Immature natural killer cell (primary cell): ENCODE measurements at regions not wholly inside any gene's neighbourhood (a gene's known extent, or its start where the extent isn't known, plus 50 kb on each side); places are given as distances from the start of the nearest gene placed in this dataset.

Source experiments
- DNase-seq, 3 donors: peaks; one replicate each; pipeline ENCODE4 v3.0.0; 2022; ENCODE audit warnings: mixed read lengths in 1 of 3
- H3K27ac Mint-ChIP-seq, 6 donors: one replicate each; pipeline ENCODE4 v1.8.0; 2020; ENCODE audit warnings: mixed read lengths in 6 of 6, mild to moderate bottlenecking in 5 of 6, inconsistent platforms in 4 of 6, moderate library complexity in 3 of 6
- H3K27me3 Mint-ChIP-seq, 3 donors: one replicate each; pipeline ENCODE4 v1.8.0; 2020 to 2021; ENCODE audit warnings: low read depth in 3 of 3, mild to moderate bottlenecking in 3 of 3, mixed read lengths in 3 of 3, moderate library complexity in 3 of 3, inconsistent platforms in 1 of 3
- H3K36me3 Mint-ChIP-seq, 3 donors: one replicate each; pipeline ENCODE4 v1.8.0; 2020; ENCODE audit warnings: mixed read lengths in 3 of 3, inconsistent platforms in 2 of 3, mild to moderate bottlenecking in 2 of 3
- H3K4me1 Mint-ChIP-seq, 2 donors: one replicate each; pipeline ENCODE4 v1.8.0; 2020; ENCODE audit warnings: inconsistent platforms in 2 of 2, mild to moderate bottlenecking in 2 of 2, mixed read lengths in 2 of 2, moderate library complexity in 1 of 2
- H3K4me3 Mint-ChIP-seq, 5 donors: one replicate each; pipeline ENCODE4 v1.8.0; 2020; ENCODE audit warnings: mild to moderate bottlenecking in 5 of 5, mixed read lengths in 5 of 5, inconsistent platforms in 3 of 5, moderate library complexity in 3 of 5
- H3K9me3 Mint-ChIP-seq, 6 donors: one replicate each; pipeline ENCODE4 v1.8.0; 2020; ENCODE audit warnings: mild to moderate bottlenecking in 6 of 6, mixed read lengths in 6 of 6, inconsistent platforms in 4 of 6, moderate library complexity in 3 of 6

DNA sequence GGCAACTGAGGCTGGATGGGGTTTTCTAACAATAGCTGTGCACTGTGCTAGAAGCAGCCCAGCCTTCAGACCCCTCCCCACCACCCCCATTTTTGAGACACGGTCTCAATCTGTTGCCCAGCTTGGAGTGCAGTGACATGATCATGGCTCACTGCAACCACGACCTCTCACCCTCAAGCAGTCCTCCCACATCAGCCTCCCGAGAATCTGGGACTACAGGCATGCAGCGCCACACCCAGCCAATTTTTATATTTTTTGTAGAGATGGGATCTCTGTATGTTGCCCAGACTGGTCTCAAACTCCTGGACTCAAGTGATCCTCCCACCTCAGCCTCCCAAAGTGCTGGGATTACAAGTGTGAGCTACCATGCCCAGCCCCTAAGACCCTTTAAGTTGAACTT lies 182.5 kb downstream of the DRD1 start:
- Mint-ChIP-seq H3K27me3 (peaks cover 0 to 6% (median 2%) of the 10 kb centered on the region in 3 donors), H3K27ac (no peak overlapping the region), H3K4me3 (no peak overlapping the region), H3K4me1 (no peaks in the 10 kb centered on the region), H3K36me3 (no peaks in the 10 kb centered on the region), H3K9me3 (peaks cover 0 to 12% (median 3%) of the 10 kb centered on the region in 6 donors)
- no peak for DNase-seq

DNA sequence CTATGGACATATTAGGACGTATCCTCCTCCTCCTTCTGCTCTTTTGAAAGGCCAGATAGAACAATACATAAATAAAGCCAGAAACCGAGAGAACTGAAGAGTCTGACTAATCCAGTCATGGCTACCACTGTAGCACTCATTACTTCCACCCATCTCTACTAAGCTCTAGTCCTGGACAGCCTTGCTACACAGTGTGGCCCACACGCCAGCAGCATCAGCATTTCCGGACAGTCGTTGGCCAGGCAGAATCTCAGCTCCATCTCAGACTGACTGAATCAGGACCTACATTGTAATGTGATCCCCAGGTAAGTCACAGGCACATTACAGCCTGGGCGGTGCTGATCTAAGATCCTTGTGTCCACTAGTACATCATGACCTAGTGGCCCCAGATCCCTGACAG lies 182.9 kb downstream of the DRD1 start:
- Mint-ChIP-seq H3K4me3 (no peak overlapping the region), H3K4me1 (no peaks in the 10 kb centered on the region), H3K27me3 (peaks cover 0 to 6% (median 2%) of the 10 kb centered on the region in 3 donors), H3K9me3 (peaks cover 0 to 12% (median 3%) of the 10 kb centered on the region in 6 donors), H3K27ac (no peak overlapping the region), H3K36me3 (no peaks in the 10 kb centered on the region)
- no peak for DNase-seq

DNA sequence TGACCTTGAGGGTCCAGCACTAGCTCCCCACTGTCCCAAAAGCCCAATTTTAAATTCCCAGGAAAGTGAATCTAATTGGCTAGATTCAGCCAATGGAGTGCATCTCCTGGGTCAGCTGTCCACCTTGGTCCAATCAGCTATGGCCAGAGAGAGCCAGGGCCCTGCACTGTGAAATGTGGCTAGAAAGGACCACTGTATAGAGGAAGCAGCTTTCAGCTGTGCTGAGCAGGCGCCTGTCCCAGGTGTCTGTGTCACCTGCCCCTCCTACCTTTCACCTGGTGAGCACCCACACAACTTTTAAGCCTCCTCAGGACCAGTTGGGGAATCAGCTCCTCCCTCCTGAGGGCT lies 186.2 kb downstream of the DRD1 start:
- H3K27me3 Mint-ChIP-seq, result peaks cover 0 to 3% (median 2%) of the 10 kb centered on the region in 3 donors

DNA sequence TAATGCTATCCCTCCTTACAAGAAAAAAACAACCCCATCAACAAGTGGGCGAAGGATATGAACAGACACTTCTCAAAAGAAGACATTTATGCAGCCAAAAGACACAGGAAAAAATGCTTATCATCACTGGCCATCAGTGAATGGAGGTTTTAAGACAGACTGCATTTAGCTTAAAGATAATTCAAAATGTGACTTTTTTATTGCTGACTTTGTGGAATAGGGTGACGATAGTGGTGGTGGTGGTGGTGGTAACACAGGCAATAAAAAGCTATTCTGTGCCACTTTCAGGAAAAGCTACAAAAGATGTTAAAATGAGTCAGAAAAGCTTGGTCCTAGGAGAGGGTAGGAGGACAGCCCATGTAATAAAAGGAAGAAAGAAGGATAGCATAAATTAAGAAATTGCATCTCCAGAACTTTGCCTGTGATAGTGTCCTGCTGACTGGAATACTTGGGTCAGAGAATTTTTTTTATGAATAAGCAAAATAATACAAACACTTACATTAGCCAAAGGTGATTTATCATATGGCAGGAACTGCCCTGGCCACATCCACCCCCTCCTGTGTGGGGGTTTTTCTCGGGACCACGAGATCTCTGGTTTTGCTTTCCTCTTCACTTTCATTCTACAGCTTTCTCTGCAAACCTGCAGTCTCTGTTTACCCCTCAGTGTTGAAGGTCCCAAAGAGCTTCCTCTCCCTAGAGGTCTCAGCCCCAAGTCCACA lies 186.7 kb downstream of the DRD1 start:
- Mint-ChIP-seq H3K36me3 (no peaks in the 10 kb centered on the region), H3K27ac (no peak overlapping the region), H3K4me1 (no peaks in the 10 kb centered on the region), H3K4me3 (no peak overlapping the region), H3K9me3 (peaks cover 0 to 12% (median 1%) of the 10 kb centered on the region in 6 donors), H3K27me3 (peaks cover 0 to 3% (median 2%) of the 10 kb centered on the region in 3 donors)
- no peak for DNase-seq

More for the DNA sequence above, 186.2 kb downstream of the DRD1 start:
- no peaks in the 10 kb centered on the region for H3K36me3 Mint-ChIP-seq
- no peak overlapping the region for H3K27ac Mint-ChIP-seq
- no peaks in the 10 kb centered on the region for H3K4me1 Mint-ChIP-seq
- H3K9me3 Mint-ChIP-seq, result peaks cover 0 to 12% (median 1%) of the 10 kb centered on the region in 6 donors
- no peak for DNase-seq
- no peak overlapping the region for H3K4me3 Mint-ChIP-seq

DNA sequence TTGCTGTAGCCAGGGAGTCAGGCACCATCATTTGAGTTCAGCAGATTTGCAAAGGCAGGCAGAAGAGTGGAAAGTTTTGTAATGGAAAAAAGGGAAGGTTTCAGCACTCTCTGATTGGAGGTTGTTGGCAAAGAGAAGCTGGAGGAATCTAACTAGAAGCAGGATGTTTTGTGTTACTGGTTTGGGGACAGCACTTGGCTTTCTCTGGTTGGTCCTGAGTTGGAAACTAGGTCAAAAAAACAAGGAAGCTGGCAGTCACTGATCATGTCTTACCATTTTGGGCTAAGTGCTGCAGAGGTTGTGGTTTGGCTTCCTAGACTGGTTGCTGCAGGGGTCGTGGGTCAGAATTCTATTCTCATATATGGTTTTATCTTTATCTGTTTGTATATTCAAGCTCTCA lies 189.8 kb downstream of the DRD1 start:
- Mint-ChIP-seq H3K27ac (no peak overlapping the region), H3K36me3 (no peaks in the 10 kb centered on the region), H3K4me1 (no peaks in the 10 kb centered on the region), H3K4me3 (no peak overlapping the region), H3K9me3 (no peaks in the 10 kb centered on the region), H3K27me3 (peaks cover 2% of the 10 kb centered on the region in 3 donors)
- no peak for DNase-seq

DNA sequence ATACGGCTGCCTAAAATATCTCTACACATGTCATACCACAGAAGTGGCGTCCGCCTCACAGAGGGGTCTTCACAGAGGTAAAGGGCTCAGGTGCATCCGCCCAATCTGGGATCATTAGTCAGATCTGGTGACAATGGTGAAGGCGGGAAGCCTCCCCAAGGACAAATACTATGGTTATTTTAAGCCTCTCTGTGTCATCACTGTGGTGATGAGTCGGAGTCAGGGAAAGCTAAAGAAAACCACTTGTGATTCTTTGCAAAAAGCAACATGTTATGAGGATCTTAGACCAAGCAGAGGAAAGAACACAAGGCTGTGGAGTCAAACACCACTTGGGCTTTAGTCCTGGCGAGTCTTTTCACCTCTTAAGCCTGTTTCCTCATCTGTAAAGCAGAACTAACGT lies 190.4 kb downstream of the DRD1 start:
- Mint-ChIP-seq H3K27ac (no peak overlapping the region), H3K4me1 (no peaks in the 10 kb centered on the region), H3K27me3 (peaks cover 2% of the 10 kb centered on the region in 3 donors), H3K4me3 (no peak overlapping the region), H3K36me3 (no peaks in the 10 kb centered on the region), H3K9me3 (no peaks in the 10 kb centered on the region)
- no peak for DNase-seq

DNA sequence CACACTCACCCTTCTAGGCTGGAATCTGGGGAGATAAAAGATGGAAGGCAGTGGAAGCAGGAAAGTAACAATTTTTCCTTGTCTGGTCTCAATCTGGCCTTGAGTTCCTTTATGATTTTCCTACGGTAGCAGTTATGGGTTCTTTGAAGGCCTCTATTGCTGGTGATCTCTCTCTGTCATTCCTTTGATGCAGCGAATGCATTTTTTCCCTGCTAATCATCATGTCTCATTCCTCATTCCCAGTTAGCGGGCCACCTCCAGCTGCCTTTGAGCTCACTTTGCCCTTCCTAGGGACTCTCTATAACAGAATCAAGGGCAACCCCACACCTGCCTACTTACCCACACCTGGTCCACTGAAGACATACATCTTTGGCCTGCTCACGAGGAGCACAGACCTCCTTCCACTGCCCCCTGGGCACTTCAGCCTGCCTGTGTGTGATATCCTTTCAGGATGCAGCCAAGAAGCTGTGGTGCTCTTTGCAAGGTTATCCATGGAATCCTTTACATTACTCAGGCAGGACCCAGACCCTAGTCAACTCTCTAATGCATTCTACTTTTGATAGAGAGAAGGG lies 191.7 kb downstream of the DRD1 start:
- Mint-ChIP-seq H3K27me3 (peaks cover 2 to 3% (median 2%) of the 10 kb centered on the region in 3 donors), H3K27ac (no peak overlapping the region), H3K9me3 (no peaks in the 10 kb centered on the region), H3K4me3 (no peak overlapping the region), H3K36me3 (no peaks in the 10 kb centered on the region), H3K4me1 (no peaks in the 10 kb centered on the region)
- no peak for DNase-seq

DNA sequence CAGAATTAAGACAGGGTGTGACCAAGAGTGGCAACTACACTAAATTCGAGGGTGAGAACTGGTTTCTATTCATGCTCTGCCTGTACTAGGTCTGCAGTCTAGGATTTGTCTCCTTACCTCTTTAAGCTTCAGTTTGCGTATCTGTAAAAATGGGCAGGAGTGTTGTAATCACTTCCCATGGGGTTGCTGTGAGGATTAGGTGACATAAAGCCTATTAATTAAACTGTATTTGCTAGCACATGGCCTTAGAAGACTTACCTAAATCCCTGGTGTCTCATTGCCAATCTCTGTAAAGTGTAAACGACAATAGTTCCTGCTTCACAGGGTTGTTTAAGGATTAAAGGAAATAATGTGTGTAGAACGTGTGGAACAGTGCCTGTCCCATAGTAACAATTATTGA lies 193.6 kb downstream of the DRD1 start:
- Mint-ChIP-seq H3K27me3 (peaks cover 0 to 9% (median 4%) of the 10 kb centered on the region in 3 donors), H3K27ac (no peak overlapping the region), H3K4me1 (no peaks in the 10 kb centered on the region), H3K4me3 (no peak overlapping the region), H3K36me3 (no peaks in the 10 kb centered on the region), H3K9me3 (peaks cover 0 to 1% (median 0%) of the 10 kb centered on the region in 6 donors)
- no peak for DNase-seq

DNA sequence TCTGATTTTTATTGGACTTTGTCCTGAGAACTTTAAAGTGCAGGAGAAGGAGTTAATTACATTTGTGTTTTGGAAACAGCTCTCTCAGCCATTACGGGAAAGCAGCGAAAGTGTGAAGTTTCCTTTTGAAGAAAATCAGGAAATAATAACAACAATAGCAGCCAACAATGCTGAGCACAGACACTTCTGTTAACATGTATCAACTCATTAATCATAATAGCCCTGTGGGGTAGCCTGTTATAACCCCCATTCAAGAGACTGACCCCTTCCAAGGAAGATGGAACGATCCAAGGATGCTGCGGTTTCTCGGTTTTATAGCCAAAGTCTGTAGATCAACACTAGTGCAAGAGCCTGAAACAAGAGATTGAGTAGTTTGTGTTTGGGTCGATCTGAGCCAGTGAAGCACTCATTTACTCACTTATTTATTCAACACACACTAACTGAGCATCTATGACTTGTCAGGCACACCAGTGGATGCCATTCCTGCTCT lies 195.5 kb downstream of the DRD1 start:
- no peak overlapping the region for H3K4me3 Mint-ChIP-seq
- H3K9me3 Mint-ChIP-seq, result peaks cover 0 to 1% (median 0%) of the 10 kb centered on the region in 6 donors
- H3K27me3 Mint-ChIP-seq, result peaks cover 0 to 11% (median 4%) of the 10 kb centered on the region in 3 donors
- DNase-seq, result no peak
- no peaks in the 10 kb centered on the region for H3K4me1 Mint-ChIP-seq
- no peak overlapping the region for H3K27ac Mint-ChIP-seq
- no peaks in the 10 kb centered on the region for H3K36me3 Mint-ChIP-seq

DNA sequence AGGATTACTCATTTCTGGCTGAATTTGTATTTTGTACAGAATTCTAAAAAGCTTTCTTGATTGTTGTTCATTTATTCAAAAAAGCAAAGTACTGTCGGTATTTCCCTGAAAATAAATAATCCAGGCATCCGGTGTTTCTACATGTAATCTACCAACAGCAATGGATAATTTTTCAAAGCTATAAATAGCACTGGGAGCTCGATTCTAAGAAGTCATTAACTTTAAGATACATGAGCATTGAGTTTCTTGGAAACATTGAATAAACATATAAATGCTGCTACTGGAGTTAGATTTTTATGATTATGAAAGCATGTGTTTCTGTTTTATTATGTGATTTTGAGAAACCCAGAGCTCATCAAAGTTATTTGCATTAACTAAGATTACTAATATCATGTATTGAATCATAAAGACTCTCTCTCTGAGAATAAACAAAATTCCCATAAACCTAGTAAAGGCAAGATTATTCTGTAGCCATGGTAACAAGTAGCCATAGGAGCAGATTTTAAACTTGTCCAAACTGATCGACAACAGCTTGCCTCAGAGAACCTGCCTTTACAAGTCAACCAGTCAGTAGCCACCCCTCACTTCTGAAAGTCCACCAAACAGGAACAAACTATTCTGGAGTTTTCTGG lies 197.0 kb downstream of the DRD1 start:
- Mint-ChIP-seq H3K27me3 (peaks cover 0 to 13% (median 4%) of the 10 kb centered on the region in 3 donors), H3K36me3 (no peaks in the 10 kb centered on the region), H3K9me3 (peaks cover 0 to 1% (median 0%) of the 10 kb centered on the region in 6 donors), H3K27ac (no peak overlapping the region), H3K4me1 (no peaks in the 10 kb centered on the region), H3K4me3 (no peak overlapping the region)
- no peak for DNase-seq

DNA sequence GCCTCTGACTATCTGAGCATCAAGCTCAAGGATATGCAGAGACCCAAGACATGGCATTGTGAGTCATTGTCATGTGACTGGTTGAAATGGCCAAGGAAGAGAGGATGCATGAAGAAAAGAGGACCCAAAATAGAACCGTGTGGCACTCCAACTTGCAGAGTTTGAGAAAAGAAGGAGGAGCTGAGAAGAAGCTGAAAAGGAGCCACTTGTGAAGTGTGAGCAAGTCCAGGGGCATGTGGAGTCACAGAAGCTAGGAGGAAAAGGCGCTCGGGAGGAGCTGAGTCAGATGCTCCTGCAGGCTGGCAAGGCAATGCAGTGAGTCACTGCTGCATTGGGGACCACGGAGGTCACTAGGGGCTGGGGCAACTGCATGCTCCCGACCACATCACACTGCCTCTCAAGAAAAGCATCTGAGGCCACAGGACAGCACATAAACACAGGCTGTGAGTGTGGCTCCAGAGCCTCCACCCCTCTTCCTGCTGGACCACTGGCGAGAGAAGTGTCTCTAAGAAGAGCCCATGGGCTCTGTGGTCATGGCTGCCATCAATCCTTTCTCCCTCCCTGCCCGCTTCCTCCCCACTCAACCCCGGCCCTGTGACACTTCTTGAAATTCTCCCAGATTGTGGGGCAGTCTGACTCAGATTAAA lies 197.6 kb downstream of the DRD1 start:
- Mint-ChIP-seq H3K4me1 (no peaks in the 10 kb centered on the region), H3K9me3 (peaks cover 0 to 1% (median 0%) of the 10 kb centered on the region in 6 donors), H3K4me3 (no peak overlapping the region), H3K27me3 (peaks cover 0 to 13% (median 7%) of the 10 kb centered on the region in 3 donors), H3K36me3 (no peaks in the 10 kb centered on the region), H3K27ac (no peak overlapping the region)
- no peak for DNase-seq

DNA sequence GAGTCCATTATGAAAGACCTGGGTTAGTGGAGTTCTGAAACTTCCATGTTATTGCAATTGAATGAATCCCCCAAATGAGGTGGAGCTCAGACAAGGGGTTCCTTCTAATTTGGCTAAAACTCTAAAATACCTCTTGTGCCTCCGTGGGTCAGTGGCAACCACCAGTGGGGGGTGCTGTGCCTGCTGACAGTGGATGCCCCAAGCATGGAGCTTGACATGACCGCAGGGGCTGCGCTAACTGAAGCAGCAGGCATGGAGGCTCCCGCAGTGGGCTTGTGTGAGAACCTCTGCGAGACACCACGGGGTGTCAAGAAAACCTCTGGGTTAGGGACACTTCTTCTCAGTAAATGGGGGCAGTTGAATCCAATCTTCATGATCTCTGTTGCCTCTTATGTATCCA lies 200.5 kb downstream of the DRD1 start:
- H3K4me1 Mint-ChIP-seq, result no peaks in the 10 kb centered on the region

DNA sequence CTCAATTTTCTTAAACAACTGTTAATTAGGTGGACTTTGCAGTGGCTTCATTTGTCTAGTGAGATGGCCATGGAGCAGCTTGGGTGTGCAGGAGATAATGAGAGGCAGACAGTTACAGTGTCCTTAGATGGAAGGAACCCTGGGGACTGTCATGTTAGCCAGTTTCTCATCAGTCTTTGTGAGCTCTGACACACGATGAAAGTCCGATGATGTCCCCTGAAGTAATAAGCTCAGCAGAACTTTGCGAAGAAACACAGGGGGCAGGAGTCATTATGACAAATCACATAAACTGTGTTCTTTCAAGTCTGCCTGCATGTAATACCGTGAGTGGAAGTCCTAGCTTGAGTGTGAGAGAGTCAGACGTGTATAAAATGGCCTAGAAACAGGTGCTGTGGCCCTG lies 201.8 kb downstream of the DRD1 start:
- Mint-ChIP-seq H3K36me3 (no peaks in the 10 kb centered on the region), H3K27ac (no peak overlapping the region), H3K9me3 (peaks cover 0 to 2% (median 0%) of the 10 kb centered on the region in 6 donors), H3K4me1 (no peaks in the 10 kb centered on the region), H3K27me3 (peaks cover 0 to 14% (median 5%) of the 10 kb centered on the region in 3 donors), H3K4me3 (no peak overlapping the region)
- no peak for DNase-seq

More for the DNA sequence above, 200.5 kb downstream of the DRD1 start:
- no peak for DNase-seq
- Mint-ChIP-seq H3K4me3 (no peak overlapping the region), H3K9me3 (peaks cover 0 to 2% (median 0%) of the 10 kb centered on the region in 6 donors), H3K36me3 (no peaks in the 10 kb centered on the region), H3K27ac (no peak overlapping the region), H3K27me3 (peaks cover 0 to 17% (median 5%) of the 10 kb centered on the region in 3 donors)

DNA sequence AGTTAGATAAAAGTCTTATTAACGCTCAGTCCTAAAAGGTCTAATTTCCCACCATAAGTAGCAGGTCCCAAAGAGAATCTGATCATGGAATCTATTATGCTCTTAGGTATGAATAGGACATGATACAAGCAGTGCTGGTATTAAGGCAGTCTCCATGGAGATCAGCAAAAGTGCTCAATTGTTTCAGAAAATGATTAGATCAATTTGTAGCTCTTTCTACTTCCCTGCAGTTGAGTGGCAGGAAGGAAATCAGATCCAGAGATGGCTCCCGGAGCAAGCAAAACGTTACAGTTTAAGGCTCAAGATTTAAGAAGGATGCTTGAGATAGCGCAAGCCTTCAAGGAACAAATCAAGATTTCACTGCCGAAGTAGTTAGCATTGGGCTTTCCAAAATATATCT lies 205.7 kb downstream of the DRD1 start:
- no peak for DNase-seq
- H3K9me3 Mint-ChIP-seq, result peaks cover 0 to 5% (median 0%) of the 10 kb centered on the region in 6 donors
- H3K27me3 Mint-ChIP-seq, result peaks cover 3 to 7% (median 4%) of the 10 kb centered on the region in 3 donors
- no peak overlapping the region for H3K27ac Mint-ChIP-seq
- H3K4me3 Mint-ChIP-seq, result no peak overlapping the region
- no peaks in the 10 kb centered on the region for H3K4me1 Mint-ChIP-seq
- no peaks in the 10 kb centered on the region for H3K36me3 Mint-ChIP-seq
